Liver (tissue), 8 donors: ENCODE measurements at regions not wholly inside any gene's neighbourhood (a gene's known extent, or its start where the extent isn't known, plus 50 kb on each side); places are given as distances from the start of the nearest gene placed in this dataset.

Source experiments
- DNase-seq: peaks from one replicate; pipeline ENCODE4 v3.0.0-alpha.2; 2017; ENCODE audit warnings: low spot score
- H3K27ac ChIP-seq, 2 donors: one replicate each; pipeline ENCODE4 v1.7.0; 2013; ENCODE audit warnings: inconsistent platforms in 2 of 2, low read length in 2 of 2, control low read depth in 1 of 2, low read depth in 1 of 2, mild to moderate bottlenecking in 1 of 2
- H3K27me3 ChIP-seq, 4 donors: one replicate each; pipeline versions ENCODE4 v1.6.1 to v1.7.0; 2013; ENCODE audit warnings: low read length in 3 of 4, inconsistent platforms in 1 of 4, mild to moderate bottlenecking in 1 of 4, moderate library complexity in 1 of 4; ENCODE audit not compliant: control insufficient read depth in 4 of 4, insufficient read depth in 4 of 4
- H3K36me3 ChIP-seq, 4 donors: one replicate each; pipeline versions ENCODE4 v1.6.1 to v1.7.0; 2013; ENCODE audit warnings: low read length in 3 of 4, mild to moderate bottlenecking in 3 of 4, low read depth in 1 of 4, moderate library complexity in 1 of 4; ENCODE audit not compliant: control insufficient read depth in 4 of 4, insufficient read depth in 3 of 4
- H3K4me1 ChIP-seq, 4 donors: one replicate each; pipeline versions ENCODE4 v1.6.1 to v1.7.0; 2013; ENCODE audit warnings: low read length in 3 of 4, mild to moderate bottlenecking in 3 of 4, moderate library complexity in 1 of 4; ENCODE audit not compliant: control insufficient read depth in 4 of 4, insufficient read depth in 4 of 4
- H3K4me3 ChIP-seq, 3 donors: one replicate each; pipeline versions ENCODE4 v1.6.1 to v1.7.0; 2013; ENCODE audit warnings: low read length in 3 of 3, control low read depth in 1 of 3, low read depth in 1 of 3, mild to moderate bottlenecking in 1 of 3
- H3K9ac ChIP-seq, 2 donors: one replicate each; pipeline ENCODE4 v1.7.0; 2013; ENCODE audit warnings: low read length in 2 of 2, mild to moderate bottlenecking in 2 of 2, moderate library complexity in 2 of 2, control low read depth in 1 of 2, low read depth in 1 of 2
- H3K9me3 ChIP-seq, 4 donors: one replicate each; pipeline versions ENCODE4 v1.6.1 to v1.7.0; 2013; ENCODE audit warnings: low read length in 3 of 4; ENCODE audit not compliant: control insufficient read depth in 4 of 4
- ATF3 ChIP-seq: IDR thresholded peaks from 2 replicates; pipeline ENCODE4 v1.6.1; 2016; ENCODE audit warnings: antibody characterized with exemption
- CTCF ChIP-seq: fragments of 150-350 bp; IDR thresholded peaks from 2 replicates; pipeline ENCODE4 v1.5.1; 2017; ENCODE audit warnings: improper control_type of control experiment, low read depth, low read length; ENCODE audit not compliant: missing input control
- EGR1 ChIP-seq, 2 donors: IDR thresholded peaks; 2 replicates each; pipeline ENCODE4 v1.6.1; 2016 to 2018; ENCODE audit warnings: antibody characterized with exemption in 2 of 2, low read depth in 2 of 2
- FOXA1 ChIP-seq: IDR thresholded peaks from 2 replicates; pipeline ENCODE4 v1.6.1; 2016; ENCODE audit warnings: antibody characterized with exemption
- FOXA2 ChIP-seq: IDR thresholded peaks from 2 replicates; pipeline ENCODE4 v1.6.1; 2016; ENCODE audit warnings: antibody characterized with exemption
- GABPA ChIP-seq, 2 donors: IDR thresholded peaks in 1 of 2; conservative IDR thresholded peaks in 1 of 2; 2 replicates each; pipeline ENCODE4 v1.6.1; 2016; ENCODE audit warnings: antibody characterized with exemption in 2 of 2, mild to moderate bottlenecking in 1 of 2, moderate library complexity in 1 of 2
- HNF4A ChIP-seq, 2 donors: conservative IDR thresholded peaks; 2 replicates each; pipeline ENCODE4 v1.6.1; 2016; ENCODE audit warnings: antibody characterized with exemption in 2 of 2, mild to moderate bottlenecking in 2 of 2
- HNF4G ChIP-seq: IDR thresholded peaks from 2 replicates; pipeline ENCODE4 v1.6.1; 2016; ENCODE audit warnings: antibody characterized with exemption
- JUND ChIP-seq, 2 donors: IDR thresholded peaks; 2 replicates each; pipeline ENCODE4 v1.6.1; 2016; ENCODE audit warnings: antibody characterized with exemption in 2 of 2
- MAX ChIP-seq: IDR thresholded peaks from 2 replicates; pipeline ENCODE4 v1.6.1; 2016; ENCODE audit warnings: antibody characterized with exemption
- NR2F2 ChIP-seq: IDR thresholded peaks from 2 replicates; pipeline ENCODE4 v1.6.1; 2016; ENCODE audit warnings: antibody characterized with exemption
- RAD21 ChIP-seq, 2 donors: IDR thresholded peaks; 2 replicates each; pipeline ENCODE4 v1.6.1; 2016; ENCODE audit warnings: antibody characterized with exemption in 2 of 2, mild to moderate bottlenecking in 2 of 2
- REST ChIP-seq: IDR thresholded peaks from 2 replicates; pipeline ENCODE4 v1.6.1; 2016; ENCODE audit warnings: antibody characterized with exemption, mild to moderate bottlenecking
- RXRA ChIP-seq, 2 donors: IDR thresholded peaks; 2 replicates each; pipeline ENCODE4 v1.6.1; 2017 to 2018; ENCODE audit warnings: antibody characterized with exemption in 2 of 2, mild to moderate bottlenecking in 1 of 2
- SP1 ChIP-seq: IDR thresholded peaks from 2 replicates; pipeline ENCODE4 v1.6.1; 2018; ENCODE audit warnings: antibody characterized with exemption, mild to moderate bottlenecking
- TAF1 ChIP-seq: conservative IDR thresholded peaks from 2 replicates; pipeline ENCODE4 v1.6.1; 2016; ENCODE audit warnings: antibody characterized with exemption, mild to moderate bottlenecking
- YY1 ChIP-seq: IDR thresholded peaks from 2 replicates; pipeline ENCODE4 v1.6.1; 2016; ENCODE audit warnings: antibody characterized with exemption, mild to moderate bottlenecking
- ZBTB33 ChIP-seq: IDR thresholded peaks from 2 replicates; pipeline ENCODE4 v1.6.1; 2016; ENCODE audit warnings: antibody characterized with exemption
- WGBS: extraction: QIAGEN DNeasy Blood & Tissue Kit; methylation state at CpG from one replicate; pipeline ENCODE4 v1.1.7; 2013; 5-methylcytosine and 5-hydroxymethylcytosine counted together
- donor health status: healthy.
- donor health status: healthy.
- donor health status: healthy.
- donor health status: healthy.
- donor health status: healthy.

- no peaks in the 10 kb centered on the region for H3K4me1 ChIP-seq
- 94% methylated on average over 3 of the region's 3 CpGs for WGBS
- no peaks in the 10 kb centered on the region for H3K9me3 ChIP-seq
- H3K27me3 ChIP-seq, result no peaks in the 10 kb centered on the region
- H3K4me3 ChIP-seq, result no peak overlapping the region
- H3K9ac ChIP-seq, result no peak overlapping the region
- no peak for TF ChIP-seq RXRA (IDR thresholded peaks at IDR 0.05)
- TF ChIP-seq RAD21 (IDR thresholded peaks at IDR 0.05), result no peak
- TF ChIP-seq MAX, result no peak
- TF ChIP-seq REST, result no peak
- no peak for TF ChIP-seq NR2F2
- no peak for TF ChIP-seq ATF3
- TF ChIP-seq HNF4A (conservative IDR thresholded peaks at IDR 0.05), result no peak
- no peak for TF ChIP-seq CTCF
- TF ChIP-seq HNF4G, result no peak
- TF ChIP-seq GABPA (IDR thresholded peaks at IDR 0.05 in 1 of 2, conservative IDR thresholded peaks at IDR 0.05 in 1 of 2), result no peak
- TF ChIP-seq ZBTB33, result no peak
- no peak for TF ChIP-seq JUND (IDR thresholded peaks at IDR 0.05)
- no peak for TF ChIP-seq TAF1
- TF ChIP-seq FOXA2, result no peak
- TF ChIP-seq FOXA1, result no peak
- TF ChIP-seq YY1, result no peak
- TF ChIP-seq SP1, result no peak
- no peak for TF ChIP-seq EGR1 (IDR thresholded peaks at IDR 0.05; ENCODE audit: low read depth in 2 of 2)
- H3K36me3 ChIP-seq, result no peaks in the 10 kb centered on the region
- no peak overlapping the region for H3K27ac ChIP-seq
- no peak for DNase-seq
Measured at GRCh38 chrX:149131774-149132173, 373.3 kb downstream of the IDS start.

- no peak overlapping the region for H3K9ac ChIP-seq
- no peaks in the 10 kb centered on the region for H3K9me3 ChIP-seq
- no peaks in the 10 kb centered on the region for H3K27me3 ChIP-seq
- 24% methylated on average over 5 of the region's 5 CpGs for WGBS
- no peak for DNase-seq
- H3K36me3 ChIP-seq, result no peaks in the 10 kb centered on the region
- H3K4me1 ChIP-seq, result no peaks in the 10 kb centered on the region
- TF ChIP-seq HNF4A (conservative IDR thresholded peaks at IDR 0.05) (no peak), NR2F2 (no peak), HNF4G (no peak), JUND (IDR thresholded peaks at IDR 0.05) (no peak), SP1 (no peak), TAF1 (no peak)
- no peak overlapping the region for H3K4me3 ChIP-seq
- H3K27ac ChIP-seq, result no peak overlapping the region
Measured at GRCh38 chrX:149129767-149130166, 375.3 kb downstream of the IDS start.
